HFFc6 (cell line): ENCODE measurements at regions not wholly inside any gene's neighbourhood (a gene's known extent, or its start where the extent isn't known, plus 50 kb on each side); places are given as distances from the start of the nearest gene placed in this dataset.

ENCODE experiments used
- DNase-seq: peaks from one replicate; pipeline ENCODE4 v3.0.0-alpha.2; 2018
- H3K27ac Mint-ChIP-seq: 2 replicates; pipeline ENCODE4 v1.8.0; 2020; ENCODE audit warnings: mild to moderate bottlenecking, mixed read lengths
- H3K27me3 Mint-ChIP-seq: 2 replicates; pipeline ENCODE4 v1.8.0; 2021; ENCODE audit warnings: mild to moderate bottlenecking, moderate library complexity, mixed read lengths; ENCODE audit not compliant: insufficient read depth
- H3K36me3 Mint-ChIP-seq: 2 replicates; pipeline ENCODE4 v1.8.0; 2021; ENCODE audit warnings: low read depth, mixed read lengths
- H3K4me1 Mint-ChIP-seq: 2 replicates; pipeline ENCODE4 v1.8.0; 2020; ENCODE audit warnings: low read depth, mixed read lengths
- H3K4me3 Mint-ChIP-seq: 2 replicates; pipeline ENCODE4 v1.8.0; 2020; ENCODE audit warnings: mild to moderate bottlenecking, moderate library complexity, mixed read lengths
- H3K9me3 Mint-ChIP-seq: 2 replicates; pipeline ENCODE4 v1.8.0; 2020; ENCODE audit warnings: mild to moderate bottlenecking, mixed read lengths
- CTCF ChIP-seq: fragments of 200-600 bp; sonication (generic); IDR thresholded peaks from 2 replicates; pipeline ENCODE4 v1.5.0; 2021; ENCODE audit warnings: antibody characterized with exemption, mild to moderate bottlenecking

DNA sequence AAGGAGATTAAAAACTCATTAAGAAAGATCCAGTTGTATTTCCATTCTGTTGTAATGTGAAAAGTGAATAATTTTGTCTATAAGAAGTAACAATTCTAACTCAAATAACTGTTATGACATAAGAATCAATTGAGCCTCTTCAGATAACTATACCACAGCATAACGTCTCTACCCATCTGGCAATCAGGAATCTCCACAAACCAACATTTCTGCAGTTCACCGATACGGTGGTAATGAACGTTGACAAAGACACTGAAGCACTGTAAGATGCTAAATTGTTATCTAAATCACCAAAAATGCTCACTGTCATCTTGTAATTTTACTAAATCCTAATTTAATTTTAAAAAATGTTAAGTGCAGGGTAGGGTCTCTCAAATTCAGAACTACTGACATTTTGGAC is 130.9 kb upstream of the USP15 start:
- Mint-ChIP-seq H3K4me1 (no peaks in the 10 kb centered on the region), H3K27ac (no peak overlapping the region), H3K27me3 (no peaks in the 10 kb centered on the region; the same call in 1 of the 2 replicates), H3K9me3 (no peaks in the 10 kb centered on the region), H3K4me3 (no peak overlapping the region), H3K36me3 (no peaks in the 10 kb centered on the region)
- DNase-seq = no peak
- TF ChIP-seq CTCF = no peak

- TF ChIP-seq CTCF = no peak
- no peak overlapping the region for H3K27ac Mint-ChIP-seq
Observed at GRCh38 chr12:62130402-62130801, 129.8 kb upstream of the USP15 start.

GRCh38 chr12:62130834-62131552 is 129.2 kb upstream of the USP15 start:
- DNase-seq = no peak
- Mint-ChIP-seq H3K9me3 (no peaks in the 10 kb centered on the region), H3K27me3 (no peaks in the 10 kb centered on the region; the same call in 1 of the 2 replicates), H3K4me1 (no peaks in the 10 kb centered on the region), H3K36me3 (no peaks in the 10 kb centered on the region), H3K4me3 (no peak overlapping the region), H3K27ac (no peak overlapping the region)
- no peak for TF ChIP-seq CTCF

More at GRCh38 chr12:62130402-62130801, 129.8 kb upstream of the USP15 start:
- no peak overlapping the region for H3K4me3 Mint-ChIP-seq
- H3K9me3 Mint-ChIP-seq = no peaks in the 10 kb centered on the region
- no peak for DNase-seq
- H3K36me3 Mint-ChIP-seq = no peaks in the 10 kb centered on the region
- no peaks in the 10 kb centered on the region; the same call in 1 of the 2 replicates for H3K27me3 Mint-ChIP-seq
- H3K4me1 Mint-ChIP-seq = no peaks in the 10 kb centered on the region

GRCh38 chr12:62133440-62133839 is 126.8 kb upstream of the USP15 start:
- DNase-seq = no peak
- no peaks in the 10 kb centered on the region for H3K9me3 Mint-ChIP-seq
- no peaks in the 10 kb centered on the region for H3K36me3 Mint-ChIP-seq
- H3K27ac Mint-ChIP-seq = no peak overlapping the region
- no peaks in the 10 kb centered on the region; the same call in 1 of the 2 replicates for H3K27me3 Mint-ChIP-seq
- no peak overlapping the region for H3K4me3 Mint-ChIP-seq
- H3K4me1 Mint-ChIP-seq = no peaks in the 10 kb centered on the region
- no peak for TF ChIP-seq CTCF

GRCh38 chr12:62135553-62136200 is 124.5 kb upstream of the USP15 start:
- no peaks in the 10 kb centered on the region for H3K27me3 Mint-ChIP-seq
- H3K36me3 Mint-ChIP-seq = no peaks in the 10 kb centered on the region
- no peak for TF ChIP-seq CTCF
- no peaks in the 10 kb centered on the region for H3K9me3 Mint-ChIP-seq
- H3K4me1 Mint-ChIP-seq = no peaks in the 10 kb centered on the region
- H3K27ac Mint-ChIP-seq = no peak overlapping the region
- no peak overlapping the region for H3K4me3 Mint-ChIP-seq
- DNase-seq = no peak
